ENCODE measurements at regions not wholly inside any gene's neighbourhood (a gene's known extent, or its start where the extent isn't known, plus 50 kb on each side); places are given as distances from the start of the nearest gene placed in this dataset.

DNA sequence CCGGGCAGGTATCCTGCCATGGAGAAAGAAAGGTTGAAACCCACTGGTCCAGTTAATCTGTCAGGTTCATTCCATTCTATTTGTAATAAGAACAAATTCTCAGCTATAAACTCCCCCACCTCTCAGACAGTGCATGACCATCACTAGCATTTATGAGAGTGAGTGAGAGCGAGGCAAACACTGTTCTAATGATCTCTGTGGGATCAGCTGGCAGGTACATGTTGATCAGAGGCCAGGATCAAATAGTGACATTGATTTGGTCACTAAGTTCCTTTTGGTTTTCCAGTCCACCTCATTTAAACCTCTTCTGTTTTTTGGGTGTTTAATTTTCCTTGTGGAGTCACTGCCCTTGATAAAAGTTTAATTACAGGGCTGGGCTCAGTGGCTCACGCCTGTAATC, 423.1 kb upstream of the CHST9 start:
- Histone ChIP-seq H3K36me3 (no peaks in the 10 kb centered on the region), H3K9me3 (no peaks in the 10 kb centered on the region), H3K27me3 (no peaks in the 10 kb centered on the region), H3K4me3 (no peak overlapping the region), H3K4me1 (no peaks in the 10 kb centered on the region), H3K27ac (no peak overlapping the region)
- ATAC-seq (no peak), DNase-seq (no peak)
- intact Hi-C loops (cut with DNase I) = no loop called here
- TF ChIP-seq, protein P1, sequence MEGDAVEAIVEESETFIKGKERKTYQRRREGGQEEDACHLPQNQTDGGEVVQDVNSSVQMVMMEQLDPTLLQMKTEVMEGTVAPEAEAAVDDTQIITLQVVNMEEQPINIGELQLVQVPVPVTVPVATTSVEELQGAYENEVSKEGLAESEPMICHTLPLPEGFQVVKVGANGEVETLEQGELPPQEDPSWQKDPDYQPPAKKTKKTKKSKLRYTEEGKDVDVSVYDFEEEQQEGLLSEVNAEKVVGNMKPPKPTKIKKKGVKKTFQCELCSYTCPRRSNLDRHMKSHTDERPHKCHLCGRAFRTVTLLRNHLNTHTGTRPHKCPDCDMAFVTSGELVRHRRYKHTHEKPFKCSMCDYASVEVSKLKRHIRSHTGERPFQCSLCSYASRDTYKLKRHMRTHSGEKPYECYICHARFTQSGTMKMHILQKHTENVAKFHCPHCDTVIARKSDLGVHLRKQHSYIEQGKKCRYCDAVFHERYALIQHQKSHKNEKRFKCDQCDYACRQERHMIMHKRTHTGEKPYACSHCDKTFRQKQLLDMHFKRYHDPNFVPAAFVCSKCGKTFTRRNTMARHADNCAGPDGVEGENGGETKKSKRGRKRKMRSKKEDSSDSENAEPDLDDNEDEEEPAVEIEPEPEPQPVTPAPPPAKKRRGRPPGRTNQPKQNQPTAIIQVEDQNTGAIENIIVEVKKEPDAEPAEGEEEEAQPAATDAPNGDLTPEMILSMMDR (IDR thresholded peaks at IDR 0.05) = no peak

DNA sequence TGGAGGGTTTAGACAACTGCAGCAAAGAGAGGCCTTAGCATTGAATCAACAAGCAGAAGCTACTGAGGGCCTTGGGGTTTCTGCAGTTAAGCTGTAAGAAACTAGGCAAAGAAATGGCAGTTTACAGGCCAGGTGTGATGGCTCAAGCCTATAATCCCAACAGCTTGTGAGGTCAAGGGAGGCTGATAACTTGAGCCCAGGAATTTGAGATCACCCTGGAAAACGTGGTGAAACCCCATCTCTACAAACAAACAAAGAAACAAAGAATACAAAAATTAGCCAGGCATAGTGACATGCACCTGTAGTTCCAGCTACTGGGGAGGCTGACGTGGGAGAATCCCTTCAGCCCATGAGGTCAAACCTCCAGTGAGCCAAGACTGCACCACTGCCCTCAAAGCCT, 421.6 kb upstream of the CHST9 start:
- TF ChIP-seq, protein P1 (IDR thresholded peaks at IDR 0.05) = no peak
- H3K9me3 ChIP-seq = no peaks in the 10 kb centered on the region

GRCh38 chr18:27605107-27605834, 420.2 kb upstream of the CHST9 start:
- DNase-seq (no peak), ATAC-seq (peak; percentile 93)
- Histone ChIP-seq H3K27ac (no peak overlapping the region), H3K4me3 (no peak overlapping the region), H3K4me1 (no peaks in the 10 kb centered on the region), H3K9me3 (no peaks in the 10 kb centered on the region), H3K27me3 (no peaks in the 10 kb centered on the region), H3K36me3 (no peaks in the 10 kb centered on the region)
- intact Hi-C loops (cut with DNase I) = no loop called here
- TF ChIP-seq, protein P1 (IDR thresholded peaks at IDR 0.05) = peak; percentile 75

More for the DNA sequence above, 421.6 kb upstream of the CHST9 start:
- no peak overlapping the region for H3K4me3 ChIP-seq
- DNase-seq = no peak
- H3K27me3 ChIP-seq = no peaks in the 10 kb centered on the region
- no peaks in the 10 kb centered on the region for H3K4me1 ChIP-seq
- no peak for ATAC-seq
- no peak overlapping the region for H3K27ac ChIP-seq
- no peaks in the 10 kb centered on the region for H3K36me3 ChIP-seq
- intact Hi-C loops (cut with DNase I) = no loop called here

- TF ChIP-seq, protein P1 (IDR thresholded peaks at IDR 0.05) = no peak
- no peak for DNase-seq
- Histone ChIP-seq H3K36me3 (no peaks in the 10 kb centered on the region), H3K27ac (no peak overlapping the region), H3K4me1 (no peaks in the 10 kb centered on the region), H3K4me3 (no peak overlapping the region), H3K9me3 (no peaks in the 10 kb centered on the region), H3K27me3 (no peaks in the 10 kb centered on the region)
- no peak for ATAC-seq
- intact Hi-C loops (cut with DNase I) = no loop called here
Observed at GRCh38 chr18:27604583-27604982, 419.5 kb upstream of the CHST9 start.

DNA sequence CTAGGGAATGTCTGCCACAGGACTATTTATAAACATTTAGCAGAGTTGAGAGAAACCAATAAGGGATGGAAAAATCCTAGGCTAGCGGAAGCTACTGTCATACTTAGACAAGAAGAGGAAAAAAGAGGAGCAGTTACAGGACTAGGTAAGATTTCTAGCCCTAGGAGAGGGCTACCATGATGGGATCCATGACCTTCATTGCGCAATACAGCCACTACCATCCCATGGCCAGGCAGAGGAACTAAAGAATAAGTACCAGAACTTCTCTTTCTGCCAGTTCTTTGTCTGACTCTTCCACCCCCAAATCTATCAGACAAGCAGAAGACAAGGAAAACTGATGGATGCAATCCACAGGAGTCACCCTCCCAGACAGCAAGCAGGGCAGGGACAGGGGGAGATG, 417.0 kb upstream of the CHST9 start:
- intact Hi-C loops (cut with DNase I) = no loop called here
- no peak for ATAC-seq

More for the DNA sequence above, 417.0 kb upstream of the CHST9 start:
- TF ChIP-seq, protein P1 (IDR thresholded peaks at IDR 0.05) = no peak
- H3K27me3 ChIP-seq = no peaks in the 10 kb centered on the region
- H3K4me3 ChIP-seq = no peak overlapping the region
- H3K27ac ChIP-seq = no peak overlapping the region
- H3K9me3 ChIP-seq = no peaks in the 10 kb centered on the region
- no peaks in the 10 kb centered on the region for H3K36me3 ChIP-seq
- no peaks in the 10 kb centered on the region for H3K4me1 ChIP-seq
- DNase-seq = no peak
